ENCODE measurements at regions not wholly inside any gene's neighbourhood (a gene's known extent, or its start where the extent isn't known, plus 50 kb on each side); places are given as distances from the start of the nearest gene placed in this dataset.

GRCh38 chr13:84774111-84774510 lies 891.8 kb upstream of the SLITRK1 start:
- CTCF ChIA-PET: no interaction called here

GRCh38 chr13:84760956-84761355 lies 878.7 kb upstream of the SLITRK1 start:
- Mint-ChIP-seq H3K27ac (no peak overlapping the region), H3K9me3 (peaks cover 0 to 2% (median 0%) of the 10 kb centered on the region in 3 donors), H3K4me3 (no peak overlapping the region), H3K4me1 (no peaks in the 10 kb centered on the region), H3K27me3 (no peaks in the 10 kb centered on the region), H3K36me3 (no peaks in the 10 kb centered on the region)
- no peak overlapping the region for H3K27ac ChIP-seq (ENCODE audit: low read length)
- H3K4me1 ChIP-seq (ENCODE audit: control insufficient read depth in 1 of 2, extremely low read depth in 1 of 2, insufficient read depth in 2 of 2, low read length in 2 of 2): no peaks in the 10 kb centered on the region
- ChIA-PET CTCF (no interaction called here), POLR2A (no interaction called here)
- H3K36me3 ChIP-seq (ENCODE audit: control insufficient read depth in 2 of 2, extremely low read depth in 1 of 2, insufficient read depth in 1 of 2, low read length in 1 of 2): no peaks in the 10 kb centered on the region
- H3K27me3 ChIP-seq (replicated peaks in 1 of 2; ENCODE audit: control insufficient read depth in 2 of 2, extremely low read depth in 1 of 2, insufficient read depth in 2 of 2, low read length in 1 of 2): no peaks in the 10 kb centered on the region
- H3K4me3 ChIP-seq (ENCODE audit: control insufficient read depth in 1 of 2, extremely low read depth in 1 of 2, low read length in 1 of 2): no peak overlapping the region
- no peak for DNase-seq
- no peak for ATAC-seq (replicated peaks in 1 of 4)
- no CpG with 5 or more reads among the region's 1 CpG for WGBS (ENCODE audit: insufficient coverage)
- H3K9me3 ChIP-seq: no peaks in the 10 kb centered on the region

More at GRCh38 chr13:84774111-84774510, 891.8 kb upstream of the SLITRK1 start:
- Mint-ChIP-seq H3K9me3 (peaks cover 0 to 11% (median 0%) of the 10 kb centered on the region in 3 donors), H3K27me3 (no peaks in the 10 kb centered on the region), H3K4me1 (no peaks in the 10 kb centered on the region), H3K36me3 (no peaks in the 10 kb centered on the region), H3K4me3 (no peak overlapping the region), H3K27ac (no peak overlapping the region)
- POLR2A ChIA-PET: no interaction called here
- no peak overlapping the region for H3K27ac ChIP-seq (ENCODE audit: low read length)
- H3K36me3 ChIP-seq (ENCODE audit: control insufficient read depth in 2 of 2, extremely low read depth in 1 of 2, insufficient read depth in 1 of 2, low read length in 1 of 2): no peaks in the 10 kb centered on the region
- no peaks in the 10 kb centered on the region for H3K27me3 ChIP-seq (replicated peaks in 1 of 2; ENCODE audit: control insufficient read depth in 2 of 2, extremely low read depth in 1 of 2, insufficient read depth in 2 of 2, low read length in 1 of 2)
- ATAC-seq (replicated peaks in 1 of 4) (no peak), DNase-seq (no peak)
- no peak overlapping the region for H3K4me3 ChIP-seq (ENCODE audit: control insufficient read depth in 1 of 2, extremely low read depth in 1 of 2, low read length in 1 of 2)
- WGBS (ENCODE audit: insufficient coverage): no CpG with 5 or more reads among the region's 2 CpGs
- no peaks in the 10 kb centered on the region for H3K9me3 ChIP-seq
- H3K4me1 ChIP-seq (ENCODE audit: control insufficient read depth in 1 of 2, extremely low read depth in 1 of 2, insufficient read depth in 2 of 2, low read length in 2 of 2): no peaks in the 10 kb centered on the region

- peaks cover 3 to 4% (median 3%) of the 10 kb centered on the region in 3 donors for H3K9me3 Mint-ChIP-seq
- H3K27ac Mint-ChIP-seq: no peak overlapping the region
- no peaks in the 10 kb centered on the region for H3K9me3 ChIP-seq
- DNase-seq: no peak
- ChIA-PET CTCF (no interaction called here), POLR2A (no interaction called here)
- H3K4me3 Mint-ChIP-seq: no peak overlapping the region
- H3K36me3 ChIP-seq (ENCODE audit: control insufficient read depth in 2 of 2, extremely low read depth in 1 of 2, insufficient read depth in 1 of 2, low read length in 1 of 2): no peaks in the 10 kb centered on the region
- no peak for ATAC-seq (replicated peaks in 1 of 4)
- no peaks in the 10 kb centered on the region for H3K27me3 Mint-ChIP-seq
- H3K4me1 Mint-ChIP-seq: no peaks in the 10 kb centered on the region
- H3K4me1 ChIP-seq (ENCODE audit: control insufficient read depth in 1 of 2, extremely low read depth in 1 of 2, insufficient read depth in 2 of 2, low read length in 2 of 2): no peaks in the 10 kb centered on the region
- H3K27ac ChIP-seq (ENCODE audit: low read length): no peak overlapping the region
- 57% methylated on average over 1 of the region's 1 CpG for WGBS (ENCODE audit: insufficient coverage)
- no peaks in the 10 kb centered on the region for H3K27me3 ChIP-seq (replicated peaks in 1 of 2; ENCODE audit: control insufficient read depth in 2 of 2, extremely low read depth in 1 of 2, insufficient read depth in 2 of 2, low read length in 1 of 2)
- no peaks in the 10 kb centered on the region for H3K36me3 Mint-ChIP-seq
- H3K4me3 ChIP-seq (ENCODE audit: control insufficient read depth in 1 of 2, extremely low read depth in 1 of 2, low read length in 1 of 2): no peak overlapping the region
Measured at GRCh38 chr13:84749126-84749525, 866.9 kb upstream of the SLITRK1 start.

GRCh38 chr13:84745051-84745551 lies 862.8 kb upstream of the SLITRK1 start:
- DNase-seq: no peak
- Histone ChIP-seq H3K36me3 (ENCODE audit: control insufficient read depth in 2 of 2, extremely low read depth in 1 of 2, insufficient read depth in 1 of 2, low read length in 1 of 2) (no peaks in the 10 kb centered on the region), H3K27me3 (replicated peaks in 1 of 2; ENCODE audit: control insufficient read depth in 2 of 2, extremely low read depth in 1 of 2, insufficient read depth in 2 of 2, low read length in 1 of 2) (no peaks in the 10 kb centered on the region), H3K27ac (ENCODE audit: low read length) (no peak overlapping the region), H3K9me3 (no peaks in the 10 kb centered on the region), H3K4me1 (ENCODE audit: control insufficient read depth in 1 of 2, extremely low read depth in 1 of 2, insufficient read depth in 2 of 2, low read length in 2 of 2) (no peaks in the 10 kb centered on the region), H3K4me3 (ENCODE audit: control insufficient read depth in 1 of 2, extremely low read depth in 1 of 2, low read length in 1 of 2) (no peak overlapping the region)
- POLR2A ChIA-PET: no interaction called here
- CTCF ChIA-PET: no interaction called here
- H3K27ac Mint-ChIP-seq: no peak overlapping the region
- H3K4me3 Mint-ChIP-seq: no peak overlapping the region
- no peaks in the 10 kb centered on the region for H3K36me3 Mint-ChIP-seq
- no peaks in the 10 kb centered on the region for H3K27me3 Mint-ChIP-seq
- H3K4me1 Mint-ChIP-seq: no peaks in the 10 kb centered on the region
- ATAC-seq (replicated peaks in 1 of 4): no peak
- H3K9me3 Mint-ChIP-seq: peaks cover 2 to 12% (median 7%) of the 10 kb centered on the region in 3 donors
- 76% methylated on average over 3 of the region's 5 CpGs for WGBS (ENCODE audit: insufficient coverage)

GRCh38 chr13:84744203-84744602 lies 861.9 kb upstream of the SLITRK1 start:
- CTCF ChIA-PET: no interaction called here
- Mint-ChIP-seq H3K27ac (no peak overlapping the region), H3K9me3 (peaks cover 2 to 8% (median 7%) of the 10 kb centered on the region in 3 donors), H3K36me3 (no peaks in the 10 kb centered on the region), H3K4me3 (no peak overlapping the region), H3K4me1 (no peaks in the 10 kb centered on the region), H3K27me3 (no peaks in the 10 kb centered on the region)
- Histone ChIP-seq H3K36me3 (ENCODE audit: control insufficient read depth in 2 of 2, extremely low read depth in 1 of 2, insufficient read depth in 1 of 2, low read length in 1 of 2) (no peaks in the 10 kb centered on the region), H3K27me3 (replicated peaks in 1 of 2; ENCODE audit: control insufficient read depth in 2 of 2, extremely low read depth in 1 of 2, insufficient read depth in 2 of 2, low read length in 1 of 2) (no peaks in the 10 kb centered on the region), H3K9me3 (no peaks in the 10 kb centered on the region), H3K27ac (ENCODE audit: low read length) (no peak overlapping the region), H3K4me3 (ENCODE audit: control insufficient read depth in 1 of 2, extremely low read depth in 1 of 2, low read length in 1 of 2) (no peak overlapping the region), H3K4me1 (ENCODE audit: control insufficient read depth in 1 of 2, extremely low read depth in 1 of 2, insufficient read depth in 2 of 2, low read length in 2 of 2) (no peaks in the 10 kb centered on the region)
- WGBS (ENCODE audit: insufficient coverage): no CpG with 5 or more reads among the region's 1 CpG
- POLR2A ChIA-PET: no interaction called here
- no peak for DNase-seq
- ATAC-seq (replicated peaks in 1 of 4): no peak

GRCh38 chr13:84741253-84741652 lies 859.0 kb upstream of the SLITRK1 start:
- Histone ChIP-seq H3K36me3 (ENCODE audit: control insufficient read depth in 2 of 2, extremely low read depth in 1 of 2, insufficient read depth in 1 of 2, low read length in 1 of 2) (no peaks in the 10 kb centered on the region), H3K4me3 (ENCODE audit: control insufficient read depth in 1 of 2, extremely low read depth in 1 of 2, low read length in 1 of 2) (no peak overlapping the region), H3K9me3 (no peaks in the 10 kb centered on the region), H3K27me3 (replicated peaks in 1 of 2; ENCODE audit: control insufficient read depth in 2 of 2, extremely low read depth in 1 of 2, insufficient read depth in 2 of 2, low read length in 1 of 2) (no peaks in the 10 kb centered on the region), H3K4me1 (ENCODE audit: control insufficient read depth in 1 of 2, extremely low read depth in 1 of 2, insufficient read depth in 2 of 2, low read length in 2 of 2) (no peaks in the 10 kb centered on the region), H3K27ac (ENCODE audit: low read length) (no peak overlapping the region)
- ATAC-seq (replicated peaks in 1 of 4) (no peak), DNase-seq (no peak)
- Mint-ChIP-seq H3K27ac (no peak overlapping the region), H3K9me3 (peaks cover 1 to 16% (median 4%) of the 10 kb centered on the region in 3 donors), H3K36me3 (no peaks in the 10 kb centered on the region), H3K27me3 (no peaks in the 10 kb centered on the region), H3K4me1 (no peaks in the 10 kb centered on the region), H3K4me3 (no peak overlapping the region)
- CTCF ChIA-PET: no interaction called here
- POLR2A ChIA-PET: no interaction called here

DNA sequence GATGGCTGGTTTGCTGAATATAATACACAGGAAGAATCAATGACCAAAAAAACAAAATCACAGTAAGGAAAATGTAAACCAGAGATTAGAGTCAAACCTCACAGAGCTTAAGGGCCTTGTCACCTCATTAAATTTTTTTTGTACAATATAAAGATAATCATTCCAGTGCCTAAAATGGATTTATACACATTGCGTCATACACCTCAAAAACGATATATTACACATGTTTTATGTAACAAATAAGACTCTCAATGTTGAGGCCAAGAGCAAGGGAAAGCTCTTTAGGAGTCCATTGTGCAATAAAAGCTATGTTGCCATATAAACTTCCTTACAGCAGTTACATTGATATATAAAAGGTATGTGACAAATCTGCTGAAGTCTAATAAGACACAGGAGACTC lies 856.7 kb upstream of the SLITRK1 start:
- Mint-ChIP-seq H3K9me3 (peaks cover 4 to 20% (median 5%) of the 10 kb centered on the region in 3 donors), H3K36me3 (no peaks in the 10 kb centered on the region), H3K4me3 (no peak overlapping the region), H3K4me1 (no peaks in the 10 kb centered on the region), H3K27ac (no peak overlapping the region), H3K27me3 (no peaks in the 10 kb centered on the region)
- Histone ChIP-seq H3K4me1 (ENCODE audit: control insufficient read depth in 1 of 2, extremely low read depth in 1 of 2, insufficient read depth in 2 of 2, low read length in 2 of 2) (no peaks in the 10 kb centered on the region), H3K4me3 (ENCODE audit: control insufficient read depth in 1 of 2, extremely low read depth in 1 of 2, low read length in 1 of 2) (no peak overlapping the region), H3K36me3 (ENCODE audit: control insufficient read depth in 2 of 2, extremely low read depth in 1 of 2, insufficient read depth in 1 of 2, low read length in 1 of 2) (no peaks in the 10 kb centered on the region), H3K27ac (ENCODE audit: low read length) (no peak overlapping the region), H3K9me3 (no peaks in the 10 kb centered on the region), H3K27me3 (replicated peaks in 1 of 2; ENCODE audit: control insufficient read depth in 2 of 2, extremely low read depth in 1 of 2, insufficient read depth in 2 of 2, low read length in 1 of 2) (no peaks in the 10 kb centered on the region)
- POLR2A ChIA-PET: interaction anchor here in 1 of 2 donors (0.6 kb wide), 1 partner anchor 482 kb away, joined by 4 read pairs; no protein-coding TSS in a partner anchor
- CTCF ChIA-PET: no interaction called here
- WGBS (ENCODE audit: insufficient coverage): no CpG with 5 or more reads among the region's 2 CpGs
- DNase-seq (no peak), ATAC-seq (replicated peaks in 1 of 4) (no peak)
